ENCODE measurements at regions not wholly inside any gene's neighbourhood (a gene's known extent, or its start where the extent isn't known, plus 50 kb on each side); places are given as distances from the start of the nearest gene placed in this dataset.
"Not testable (repeated sequence)": the region's sequence is repeated elsewhere in the genome, so short reads cannot be mapped to it uniquely, and the experiment has no call there.

GRCh38 chr10:2777666-2778355 is 289.5 kb upstream of the PFKP start:
- DNase-seq = no peak

- DNase-seq = no peak
Observed at GRCh38 chr10:2772816-2773631, 294.3 kb upstream of the PFKP start.

DNA sequence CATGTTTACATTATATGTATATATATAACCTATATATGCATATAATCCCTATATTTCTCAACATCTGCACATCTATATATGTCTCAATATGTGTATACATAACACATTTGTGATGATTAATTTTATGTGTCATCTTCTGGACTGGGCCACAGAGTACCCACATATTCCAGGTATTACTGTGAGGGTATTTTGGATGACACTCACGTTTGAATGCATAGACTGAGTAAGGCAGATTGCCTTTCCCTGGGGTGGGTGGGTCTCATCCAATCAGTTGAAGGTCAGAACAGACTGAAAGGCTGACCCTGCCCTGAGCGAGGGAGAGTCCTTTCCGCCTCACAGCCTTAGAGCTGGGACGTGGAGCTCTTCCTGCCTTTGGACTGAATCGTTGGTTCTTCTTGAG is 295.2 kb upstream of the PFKP start:
- DNase-seq = no peak

DNA sequence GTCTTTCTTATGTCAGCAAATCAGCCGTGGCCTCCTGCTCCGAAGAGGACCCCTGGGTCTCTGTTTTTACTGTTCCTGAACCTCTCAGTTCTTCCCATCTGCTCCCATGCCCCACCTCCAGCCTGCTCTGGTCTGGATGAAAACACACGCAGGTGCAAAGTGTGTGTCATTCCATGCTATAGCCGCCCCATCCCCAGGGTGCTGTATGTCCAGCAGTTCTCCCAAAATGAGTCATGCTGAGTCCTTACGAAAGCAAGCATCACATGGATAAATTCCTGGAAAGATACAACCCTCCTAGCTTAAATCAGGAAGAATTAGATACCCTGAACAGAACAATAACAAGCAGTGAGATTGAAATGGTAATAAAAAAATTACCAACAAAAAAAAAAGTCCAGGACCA is 300.1 kb upstream of the PFKP start:
- DNase-seq = not testable (repeated sequence)

GRCh38 chr10:2761971-2762370 is 305.4 kb upstream of the PFKP start:
- no peak for DNase-seq

DNA sequence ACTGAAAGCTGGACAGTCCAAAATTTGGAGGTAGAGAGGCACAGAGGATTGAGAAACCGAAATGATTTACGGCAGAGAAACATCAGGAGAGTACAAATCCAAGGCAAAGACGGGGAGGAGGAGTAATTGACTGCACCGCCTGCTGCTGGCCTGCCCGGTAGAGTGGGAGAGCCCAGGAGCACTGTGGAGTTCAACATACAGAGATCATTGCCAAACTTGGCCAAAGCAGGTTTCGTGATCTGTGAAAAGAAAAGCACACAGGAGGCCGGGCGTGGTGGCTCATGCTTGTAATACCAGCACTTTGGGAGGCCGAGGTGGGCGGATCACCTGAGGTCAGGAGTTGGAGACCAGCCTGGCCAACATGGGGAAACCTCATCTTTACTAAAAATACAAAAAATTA is 306.0 kb upstream of the PFKP start:
- DNase-seq = no peak

DNA sequence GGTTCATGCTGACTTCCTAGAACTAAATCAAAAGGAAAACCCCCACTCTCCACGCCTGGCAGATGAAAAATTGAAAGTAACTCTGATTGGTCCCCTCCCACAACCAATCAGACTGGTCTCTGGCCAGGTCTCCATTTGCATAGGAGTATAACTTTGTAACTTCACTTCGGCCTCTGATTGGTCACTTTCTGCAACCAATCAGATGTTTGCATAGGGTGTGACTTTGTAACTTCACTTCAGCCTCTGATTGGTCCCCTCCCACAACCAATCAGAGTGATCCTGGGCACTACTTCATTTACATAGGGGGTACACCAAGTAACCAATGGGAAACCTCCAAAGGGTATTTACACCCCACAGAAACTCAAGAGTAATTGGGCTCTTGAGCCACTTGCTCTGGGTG is 306.6 kb upstream of the PFKP start:
- DNase-seq = no peak

DNA sequence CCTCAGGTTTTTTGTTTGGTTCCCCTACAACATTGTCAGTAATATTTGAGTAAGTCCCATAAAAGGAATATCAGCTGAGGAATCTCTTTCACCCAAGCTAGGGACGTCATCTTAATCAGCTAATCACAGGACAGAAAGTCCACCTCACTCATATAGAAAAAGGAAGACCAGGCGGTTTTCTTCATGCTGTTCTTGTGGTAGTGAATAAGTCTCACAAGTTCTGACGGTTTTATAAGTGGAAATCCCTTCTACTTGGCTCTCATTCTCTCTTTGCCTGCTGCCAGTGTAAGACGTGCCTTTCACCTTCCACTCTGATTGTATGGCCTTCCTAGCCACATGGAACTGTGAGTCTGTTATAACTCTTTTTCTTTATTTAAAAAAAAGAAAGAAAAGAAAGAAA is 308.1 kb upstream of the PFKP start:
- no peak for DNase-seq

- DNase-seq = no peak
Observed at GRCh38 chr10:2754943-2755342, 312.4 kb upstream of the PFKP start.

- DNase-seq = no peak
Observed at GRCh38 chr10:2748287-2748686, 319.1 kb upstream of the PFKP start.

GRCh38 chr10:2746638-2747037 is 320.7 kb upstream of the PFKP start:
- DNase-seq = no peak

DNA sequence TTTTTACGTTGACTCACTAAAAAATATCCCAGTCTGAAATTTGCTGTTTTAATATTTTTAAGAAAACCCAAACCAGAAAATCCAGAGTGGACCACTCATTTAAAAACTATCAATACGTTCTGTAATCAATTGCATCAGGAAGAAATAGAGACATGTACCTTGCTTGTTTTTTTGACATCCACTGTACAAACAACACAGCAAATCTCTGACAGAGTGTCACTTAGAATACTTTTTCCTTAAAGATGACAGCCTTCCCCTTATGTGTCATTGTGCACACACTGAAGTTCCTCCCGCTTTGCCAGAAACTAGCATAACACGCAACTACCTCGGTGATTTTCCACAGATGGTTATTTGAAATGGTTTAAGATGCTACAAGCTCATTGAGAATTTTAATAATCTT is 321.7 kb upstream of the PFKP start:
- DNase-seq = no peak

DNA sequence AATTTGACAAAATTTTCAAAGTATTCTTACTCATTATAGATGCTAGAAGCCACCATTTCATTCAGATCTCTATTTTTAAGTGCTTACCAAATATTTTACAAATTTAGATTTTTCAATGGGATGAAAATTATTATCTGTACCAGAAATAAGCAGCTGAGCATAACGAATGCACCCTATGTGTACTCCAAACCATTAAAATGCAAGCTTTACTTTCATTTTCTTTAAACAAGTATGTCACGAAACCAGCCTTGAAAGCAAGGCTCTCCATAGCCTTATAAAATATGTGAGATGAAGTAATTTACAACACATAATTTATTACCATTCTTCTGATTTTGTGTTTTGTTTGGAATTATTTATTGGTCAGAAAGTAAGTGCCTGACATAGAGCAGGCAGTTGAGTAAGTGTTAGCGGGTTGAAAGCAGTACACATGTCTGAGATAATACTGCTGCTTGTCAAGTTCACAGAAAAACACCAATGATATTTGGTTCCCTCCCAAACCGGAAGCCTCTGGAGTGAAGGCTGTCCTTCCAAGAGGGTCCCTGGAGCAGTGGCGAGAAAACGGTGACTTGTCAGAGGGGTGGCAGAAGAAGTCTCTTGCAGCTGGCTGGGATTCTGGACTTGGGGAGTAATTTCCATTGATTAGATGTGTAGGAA is 322.7 kb upstream of the PFKP start:
- DNase-seq = no peak

DNA sequence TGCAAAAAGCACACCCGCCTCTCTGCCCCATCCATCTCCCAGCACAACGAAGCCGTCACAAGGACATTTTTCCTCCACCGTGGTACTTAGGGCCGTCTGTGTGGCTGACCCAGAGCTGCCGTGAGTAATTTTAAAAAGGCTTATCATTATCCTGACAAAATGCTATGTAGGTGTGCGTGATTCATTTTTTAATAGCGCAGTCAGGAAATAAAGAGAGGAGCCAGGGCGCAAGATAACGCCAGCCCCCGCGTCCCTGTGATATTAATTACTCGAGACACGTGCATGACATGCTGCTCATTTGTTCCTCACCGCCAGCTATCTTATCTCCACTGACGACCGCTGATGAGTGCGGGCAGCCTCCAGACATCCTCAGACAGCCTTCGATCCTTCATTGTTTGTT is 332.7 kb upstream of the PFKP start:
- DNase-seq = no peak

GRCh38 chr10:2733278-2733963 is 333.9 kb upstream of the PFKP start:
- DNase-seq = no peak

- no peak for DNase-seq
Observed at GRCh38 chr10:2731940-2732339, 335.4 kb upstream of the PFKP start.

- DNase-seq = no peak
Observed at GRCh38 chr10:2729197-2729596, 338.2 kb upstream of the PFKP start.

GRCh38 chr10:2728087-2728486 is 339.3 kb upstream of the PFKP start:
- no peak for DNase-seq

DNA sequence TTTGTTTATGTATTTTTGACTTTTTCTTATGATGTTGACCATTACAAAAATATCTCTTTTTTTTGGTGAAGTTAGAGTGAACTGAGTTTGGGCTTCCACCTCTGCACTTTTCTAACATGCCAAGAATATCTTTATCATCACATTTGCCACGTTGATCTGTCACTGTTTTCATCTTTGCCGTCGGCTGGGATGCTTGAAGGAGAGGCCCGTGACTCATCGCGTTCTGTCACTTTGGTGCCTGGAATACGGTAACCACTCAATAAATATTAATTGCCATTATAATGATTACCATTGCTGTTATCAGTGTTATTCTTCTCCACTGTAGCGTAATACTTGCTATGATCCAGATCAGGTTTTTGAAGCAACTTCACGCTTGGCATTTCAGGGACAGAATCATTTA is 350.8 kb upstream of the PFKP start:
- DNase-seq = no peak

- DNase-seq = no peak
Observed at GRCh38 chr10:2714597-2714996, 352.8 kb upstream of the PFKP start.

- no peak for DNase-seq
Observed at GRCh38 chr10:2703953-2704352, 363.4 kb upstream of the PFKP start.

DNA sequence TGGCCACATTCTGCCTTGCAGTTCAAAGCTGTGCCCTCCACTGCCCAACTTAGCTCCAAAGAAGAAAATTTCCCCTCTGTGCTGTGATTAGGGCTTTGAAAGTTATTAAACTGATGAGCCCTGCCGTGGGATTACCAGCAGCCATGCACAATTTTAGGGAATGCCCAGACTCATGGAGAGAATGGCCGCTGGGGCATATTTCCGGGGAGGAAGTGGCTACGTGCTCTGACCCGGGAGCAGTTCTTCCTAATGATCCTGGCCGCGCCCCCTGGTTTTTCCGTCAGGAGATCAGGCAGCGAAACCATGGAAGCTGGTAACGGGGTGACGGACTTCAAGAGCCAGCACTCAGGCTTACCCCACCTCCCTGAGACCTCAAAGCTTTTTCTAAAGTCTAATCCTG is 365.5 kb upstream of the PFKP start:
- no peak for DNase-seq

GRCh38 chr10:2700626-2701305 is 366.6 kb upstream of the PFKP start:
- DNase-seq = no peak
